ENCODE measurements at regions not wholly inside any gene's neighbourhood (a gene's known extent, or its start where the extent isn't known, plus 50 kb on each side); places are given as distances from the start of the nearest gene placed in this dataset.

DNA sequence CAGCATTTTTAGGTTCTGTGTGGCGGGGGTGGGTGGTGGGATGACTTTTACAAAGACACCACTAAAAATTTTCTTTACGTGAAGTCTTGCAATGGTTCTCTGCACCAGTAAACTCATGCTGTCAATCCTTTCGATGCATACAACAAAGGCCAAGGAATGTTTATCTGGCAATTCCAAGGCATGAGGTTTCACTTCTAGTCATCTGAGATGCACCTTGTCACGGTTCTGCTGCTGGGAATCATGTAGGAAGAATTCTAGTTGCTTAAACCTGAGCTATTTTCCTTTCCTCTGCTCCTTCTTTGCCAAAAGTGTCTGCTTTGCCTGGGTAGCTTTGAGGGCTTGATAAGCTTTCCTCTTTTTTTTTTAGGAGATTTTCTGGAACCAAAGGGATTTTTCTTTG, 1204.5 kb upstream of the SEMA6A start:
- no peaks in the 10 kb centered on the region for H3K27me3 Mint-ChIP-seq (ENCODE audit: low read depth)
- H3K9me3 Mint-ChIP-seq (ENCODE audit: low read depth) = peaks cover 16% of the 10 kb centered on the region
- H3K36me3 Mint-ChIP-seq (ENCODE audit: low read depth) = peaks cover 4% of the 10 kb centered on the region
- no peak overlapping the region for H3K27ac Mint-ChIP-seq (ENCODE audit: unreplicated experiment)
- no peaks in the 10 kb centered on the region for H3K4me1 Mint-ChIP-seq (ENCODE audit: low read depth)
- DNase-seq (ENCODE audit: low spot score) = no peak
- TF ChIP-seq, protein P1, sequence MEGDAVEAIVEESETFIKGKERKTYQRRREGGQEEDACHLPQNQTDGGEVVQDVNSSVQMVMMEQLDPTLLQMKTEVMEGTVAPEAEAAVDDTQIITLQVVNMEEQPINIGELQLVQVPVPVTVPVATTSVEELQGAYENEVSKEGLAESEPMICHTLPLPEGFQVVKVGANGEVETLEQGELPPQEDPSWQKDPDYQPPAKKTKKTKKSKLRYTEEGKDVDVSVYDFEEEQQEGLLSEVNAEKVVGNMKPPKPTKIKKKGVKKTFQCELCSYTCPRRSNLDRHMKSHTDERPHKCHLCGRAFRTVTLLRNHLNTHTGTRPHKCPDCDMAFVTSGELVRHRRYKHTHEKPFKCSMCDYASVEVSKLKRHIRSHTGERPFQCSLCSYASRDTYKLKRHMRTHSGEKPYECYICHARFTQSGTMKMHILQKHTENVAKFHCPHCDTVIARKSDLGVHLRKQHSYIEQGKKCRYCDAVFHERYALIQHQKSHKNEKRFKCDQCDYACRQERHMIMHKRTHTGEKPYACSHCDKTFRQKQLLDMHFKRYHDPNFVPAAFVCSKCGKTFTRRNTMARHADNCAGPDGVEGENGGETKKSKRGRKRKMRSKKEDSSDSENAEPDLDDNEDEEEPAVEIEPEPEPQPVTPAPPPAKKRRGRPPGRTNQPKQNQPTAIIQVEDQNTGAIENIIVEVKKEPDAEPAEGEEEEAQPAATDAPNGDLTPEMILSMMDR (IDR thresholded peaks at IDR 0.05) = no peak
- H3K4me3 Mint-ChIP-seq (ENCODE audit: unreplicated experiment) = no peak overlapping the region

DNA sequence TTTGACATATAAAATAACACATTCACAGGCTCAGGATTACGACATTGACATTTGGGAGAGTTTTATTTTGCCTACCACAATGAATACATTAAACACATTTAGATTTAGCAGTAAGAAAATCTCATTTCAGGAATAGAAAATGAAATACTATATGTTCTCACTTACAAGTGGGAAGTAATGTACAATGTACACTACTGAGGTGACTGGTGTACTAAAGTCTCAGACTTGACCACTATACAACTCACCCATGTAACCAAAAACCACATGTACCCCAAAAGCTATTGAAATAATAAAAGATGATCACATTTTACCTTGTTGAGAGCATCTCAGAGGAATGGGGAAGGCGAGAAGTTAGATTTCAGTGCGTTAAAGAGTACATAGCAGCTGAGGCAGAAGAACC, 1202.4 kb upstream of the SEMA6A start:
- H3K36me3 Mint-ChIP-seq (ENCODE audit: low read depth) = peaks cover 4% of the 10 kb centered on the region
- peaks cover 20% of the 10 kb centered on the region for H3K9me3 Mint-ChIP-seq (ENCODE audit: low read depth)
- no peak overlapping the region for H3K27ac Mint-ChIP-seq (ENCODE audit: unreplicated experiment)
- no peak for DNase-seq (ENCODE audit: low spot score)
- H3K4me1 Mint-ChIP-seq (ENCODE audit: low read depth) = no peaks in the 10 kb centered on the region
- TF ChIP-seq, protein P1 (IDR thresholded peaks at IDR 0.05) = no peak
- no peak overlapping the region for H3K4me3 Mint-ChIP-seq (ENCODE audit: unreplicated experiment)
- no peaks in the 10 kb centered on the region for H3K27me3 Mint-ChIP-seq (ENCODE audit: low read depth)

DNA sequence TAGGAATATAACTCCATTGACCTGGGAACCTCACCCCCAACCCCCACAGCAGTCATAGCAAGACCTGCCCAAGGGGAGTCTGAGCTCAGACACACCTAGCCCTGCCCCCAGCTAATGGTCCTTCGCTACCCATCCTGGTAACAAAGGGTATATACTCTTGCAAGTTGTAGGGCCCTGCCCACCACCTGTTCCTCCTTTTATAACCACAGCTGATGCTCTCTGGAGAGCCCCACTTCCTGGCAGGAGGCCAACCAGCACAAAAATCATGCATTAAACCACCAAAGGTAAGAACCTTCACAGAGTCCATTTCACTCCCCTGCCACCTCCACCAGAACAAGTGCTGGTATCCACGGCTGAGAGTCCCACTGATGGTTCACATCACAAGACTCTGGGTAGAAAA, 1195.3 kb upstream of the SEMA6A start:
- H3K9me3 Mint-ChIP-seq (ENCODE audit: low read depth) = peaks cover 20% of the 10 kb centered on the region
- H3K27ac Mint-ChIP-seq (ENCODE audit: unreplicated experiment) = no peak overlapping the region
- no peak overlapping the region for H3K4me3 Mint-ChIP-seq (ENCODE audit: unreplicated experiment)
- no peaks in the 10 kb centered on the region for H3K36me3 Mint-ChIP-seq (ENCODE audit: low read depth)
- DNase-seq (ENCODE audit: low spot score) = no peak
- H3K4me1 Mint-ChIP-seq (ENCODE audit: low read depth) = no peaks in the 10 kb centered on the region
- TF ChIP-seq, protein P1 (IDR thresholded peaks at IDR 0.05) = no peak
- no peaks in the 10 kb centered on the region for H3K27me3 Mint-ChIP-seq (ENCODE audit: low read depth)

DNA sequence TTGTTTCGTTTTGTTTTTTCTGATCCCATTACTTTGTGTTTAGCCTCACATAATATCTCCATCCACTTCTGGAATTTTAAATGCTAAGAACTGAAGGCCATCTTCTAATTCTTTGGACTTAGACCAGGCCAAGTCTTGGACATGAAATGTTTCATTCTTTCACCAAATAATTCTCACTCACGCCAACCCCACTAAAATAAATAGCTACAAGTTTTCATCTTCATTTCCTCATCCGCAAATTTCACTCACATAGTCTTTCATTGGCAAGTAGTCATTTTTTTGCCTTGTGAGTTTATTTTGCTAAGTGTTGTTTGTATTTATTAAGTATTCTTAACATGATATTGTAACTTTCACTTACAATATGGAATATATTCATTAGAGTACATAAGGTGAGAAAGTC, 1188.6 kb upstream of the SEMA6A start:
- H3K27me3 Mint-ChIP-seq (ENCODE audit: low read depth) = no peaks in the 10 kb centered on the region
- no peaks in the 10 kb centered on the region for H3K36me3 Mint-ChIP-seq (ENCODE audit: low read depth)
- no peaks in the 10 kb centered on the region for H3K9me3 Mint-ChIP-seq (ENCODE audit: low read depth)
- no peak overlapping the region for H3K27ac Mint-ChIP-seq (ENCODE audit: unreplicated experiment)
- no peak overlapping the region for H3K4me3 Mint-ChIP-seq (ENCODE audit: unreplicated experiment)
- TF ChIP-seq, protein P1 (IDR thresholded peaks at IDR 0.05) = no peak
- DNase-seq (ENCODE audit: low spot score) = no peak
- no peaks in the 10 kb centered on the region for H3K4me1 Mint-ChIP-seq (ENCODE audit: low read depth)

DNA sequence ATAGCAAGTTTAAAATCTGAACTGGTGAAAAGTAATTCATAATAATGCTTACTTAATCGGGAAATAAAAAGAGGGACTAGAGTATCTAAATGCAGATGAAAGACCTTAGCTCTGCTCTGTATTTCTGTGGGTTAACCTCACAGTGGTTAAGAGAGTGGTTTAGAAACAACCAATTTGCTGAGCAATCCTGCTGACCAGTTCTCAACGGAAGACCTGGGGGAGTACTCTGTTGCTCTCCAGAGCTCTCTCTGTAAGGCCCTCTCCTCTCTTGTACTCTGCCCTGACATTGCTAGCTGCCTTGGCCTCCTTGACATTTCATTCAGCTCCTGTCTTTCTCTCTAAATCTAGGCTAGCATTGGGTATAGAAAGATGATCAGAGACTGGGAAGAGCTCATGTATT, 1186.6 kb upstream of the SEMA6A start:
- no peak for DNase-seq (ENCODE audit: low spot score)
- TF ChIP-seq, protein P1 (IDR thresholded peaks at IDR 0.05) = no peak
- Mint-ChIP-seq H3K36me3 (ENCODE audit: low read depth) (no peaks in the 10 kb centered on the region), H3K4me1 (ENCODE audit: low read depth) (no peaks in the 10 kb centered on the region), H3K9me3 (ENCODE audit: low read depth) (no peaks in the 10 kb centered on the region), H3K27ac (ENCODE audit: unreplicated experiment) (no peak overlapping the region), H3K27me3 (ENCODE audit: low read depth) (no peaks in the 10 kb centered on the region), H3K4me3 (ENCODE audit: unreplicated experiment) (no peak overlapping the region)
